ENCODE measurements at regions not wholly inside any gene's neighbourhood (a gene's known extent, or its start where the extent isn't known, plus 50 kb on each side); places are given as distances from the start of the nearest gene placed in this dataset.

DNA sequence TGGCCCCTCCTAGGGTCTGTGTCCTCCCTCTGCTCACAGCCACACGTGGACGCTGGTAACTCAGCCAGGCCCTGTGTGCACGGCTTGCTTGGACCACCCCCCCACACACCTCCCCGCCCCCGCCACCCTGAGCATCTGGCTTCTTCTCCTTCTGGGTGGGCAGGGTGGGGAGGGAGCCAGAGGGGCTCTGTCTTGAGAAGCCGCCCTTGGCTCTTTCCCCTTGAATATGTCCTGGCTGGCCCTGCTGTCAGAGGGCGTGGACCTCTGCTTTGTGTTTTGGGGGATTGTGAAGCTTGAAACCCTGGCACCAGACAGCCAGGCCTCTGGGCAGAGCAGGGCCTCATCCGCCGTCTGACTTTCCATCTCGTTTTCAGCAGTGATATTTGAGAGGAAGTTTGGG lies 72.1 kb downstream of the GLI2 start:
- DNase-seq, result no peak

DNA sequence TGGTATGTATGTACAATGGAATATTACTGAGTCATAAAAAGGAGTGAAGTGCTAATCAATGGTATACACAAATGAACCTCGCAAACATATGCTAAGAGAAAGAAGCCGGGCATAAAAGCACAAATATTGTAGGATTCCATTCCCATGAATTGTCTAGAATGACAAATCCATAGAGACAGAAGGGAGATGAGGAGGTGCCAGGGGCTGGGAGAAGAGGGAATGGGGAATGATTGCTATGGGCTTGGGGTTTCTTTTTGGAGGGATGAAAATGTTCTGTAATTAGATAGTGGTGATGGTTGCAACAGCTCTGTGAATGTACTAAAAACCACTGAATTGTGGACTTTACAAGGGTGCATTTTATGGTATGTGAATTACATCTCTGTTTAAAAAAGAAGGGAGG lies 73.5 kb downstream of the GLI2 start:
- no peak for DNase-seq

- DNase-seq, result no peak
These were observed 74.2 kb downstream of the GLI2 start for GRCh38 chr2:120809609-120810440.

DNA sequence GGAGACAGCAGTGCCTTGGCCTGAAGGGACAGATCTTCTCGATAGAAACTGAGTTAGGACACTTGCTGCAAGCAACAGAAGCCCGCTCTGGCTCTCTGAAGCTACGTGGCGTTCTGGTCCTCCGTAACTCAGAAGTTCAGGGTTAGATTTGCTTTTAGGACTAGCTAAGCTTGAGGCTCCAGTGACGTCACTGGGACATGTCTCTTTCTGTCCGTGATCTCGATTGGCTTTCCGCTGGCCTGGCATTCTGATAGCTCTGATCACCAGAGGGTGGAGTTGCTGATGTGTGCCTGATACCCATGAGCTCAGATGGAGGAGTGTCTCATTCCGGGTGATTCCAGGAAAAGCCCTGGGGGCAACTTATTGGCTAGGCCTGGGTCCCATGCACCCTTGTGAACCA lies 75.0 kb downstream of the GLI2 start:
- no peak for DNase-seq

DNA sequence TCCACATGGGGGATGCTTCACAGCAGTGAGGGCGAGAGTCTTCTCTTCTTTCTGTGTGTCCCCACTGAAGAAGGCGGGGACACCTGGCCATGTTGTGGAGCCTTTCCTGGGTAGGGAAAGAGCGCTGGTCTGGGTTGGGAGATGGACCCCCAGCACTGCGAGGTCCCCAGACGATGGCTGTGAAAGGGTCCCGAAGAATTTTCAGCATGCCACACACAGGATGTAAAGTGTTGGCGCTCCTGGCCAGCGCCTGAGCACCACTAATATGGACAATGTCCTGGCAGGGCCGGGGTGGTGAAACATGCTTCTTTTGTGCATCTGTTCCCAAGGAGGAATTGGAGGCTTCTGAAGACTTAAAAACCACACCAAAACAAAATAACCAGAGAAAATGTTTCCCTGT lies 77.2 kb downstream of the GLI2 start:
- DNase-seq, result no peak

DNA sequence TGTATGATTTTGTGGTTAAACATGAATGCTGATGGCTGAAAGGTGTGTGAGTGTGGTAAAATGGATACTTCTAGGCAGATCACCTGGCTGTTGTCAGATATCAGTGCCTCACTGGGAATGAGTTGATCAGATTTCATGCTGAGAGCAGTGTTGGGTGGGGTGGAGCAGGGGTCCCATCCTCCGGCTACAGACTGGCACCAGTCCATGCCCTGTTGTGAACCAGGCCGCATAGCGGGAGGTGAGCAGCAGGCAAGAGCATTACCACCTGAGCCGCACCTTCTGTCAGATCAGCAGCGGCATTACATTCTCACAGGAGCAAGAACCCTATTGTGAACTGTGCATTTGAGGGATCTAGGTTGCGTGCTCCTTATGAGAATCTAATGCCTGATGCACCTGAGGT lies 78.7 kb downstream of the GLI2 start:
- no peak for DNase-seq

DNA sequence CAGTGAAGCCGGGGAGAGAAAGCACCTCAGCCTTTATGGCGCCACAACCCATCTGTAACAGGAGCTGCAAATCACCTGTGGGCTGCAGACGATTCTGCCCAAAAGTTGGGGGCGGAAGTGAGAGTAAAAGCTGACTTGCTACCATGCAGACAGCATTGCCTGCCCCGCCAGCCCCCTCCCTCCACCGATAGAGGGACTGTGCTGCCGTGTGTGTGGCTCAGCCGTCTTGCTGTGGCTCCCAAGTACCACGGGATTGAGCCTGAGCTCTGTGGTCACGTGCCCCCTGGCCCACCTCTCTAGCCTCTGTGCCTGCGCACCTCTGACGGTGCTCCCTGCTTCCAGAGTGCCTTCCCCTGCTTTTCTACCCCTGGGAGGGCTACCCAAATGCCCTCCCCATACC lies 79.6 kb downstream of the GLI2 start:
- DNase-seq, result no peak

DNA sequence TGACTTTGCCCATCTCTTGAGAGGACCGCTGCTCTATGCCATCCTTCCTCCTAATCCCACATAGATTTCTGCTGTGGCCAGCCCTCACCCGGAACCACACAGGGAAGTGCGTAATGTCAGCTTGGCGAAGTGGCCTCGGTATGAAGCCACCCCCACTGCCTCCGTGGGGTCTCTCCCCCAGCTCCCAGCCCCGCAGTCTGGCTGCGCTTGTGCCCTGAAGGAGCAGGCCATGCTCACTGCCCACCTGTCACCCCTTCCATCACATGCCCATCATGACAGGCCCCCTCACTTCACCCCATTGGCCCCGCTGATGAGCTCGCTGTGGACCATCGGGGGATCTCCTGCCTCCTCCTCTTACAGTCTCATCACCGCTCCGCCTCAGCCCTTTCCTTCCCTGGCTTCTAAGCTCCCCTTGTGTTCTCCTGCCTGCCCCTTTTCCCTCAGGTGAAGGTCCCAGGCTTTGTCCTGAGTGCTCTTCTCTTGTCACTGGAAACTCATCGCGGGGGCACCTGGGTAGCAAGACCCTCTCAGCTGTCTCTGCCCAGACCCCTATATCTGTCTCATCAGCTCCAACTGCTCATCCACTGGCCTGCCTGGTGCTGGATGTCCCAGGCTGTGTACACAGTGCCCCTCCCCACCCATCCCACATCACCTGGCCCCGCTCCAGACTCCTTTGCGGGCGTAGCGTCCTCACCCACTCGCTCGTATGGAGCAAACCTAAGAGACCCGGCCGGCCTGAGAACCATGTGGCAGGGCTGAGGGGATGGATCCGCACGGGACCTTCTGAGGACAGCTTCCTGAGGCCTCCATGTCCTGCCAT lies 81.7 kb downstream of the GLI2 start:
- DNase-seq, result no peak

DNA sequence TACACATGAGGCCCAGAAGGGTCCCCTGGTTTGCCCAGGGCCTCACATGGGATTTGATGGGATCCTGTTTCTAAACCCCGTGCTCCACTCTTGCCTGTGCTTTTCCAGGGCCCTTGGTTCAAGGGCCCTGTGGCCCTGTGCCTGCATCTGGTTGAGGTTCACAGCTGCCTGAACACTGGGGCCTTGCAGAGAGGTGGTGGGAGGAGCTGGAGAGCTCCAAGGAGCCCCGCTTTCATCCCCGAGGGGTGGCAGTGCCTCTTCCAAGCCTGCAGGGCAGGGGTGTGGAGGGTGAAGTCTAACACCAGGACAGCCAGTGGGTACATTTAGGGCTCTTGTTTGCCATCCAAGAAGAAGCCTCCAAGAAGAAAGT lies 82.3 kb downstream of the GLI2 start:
- DNase-seq, result no peak

DNA sequence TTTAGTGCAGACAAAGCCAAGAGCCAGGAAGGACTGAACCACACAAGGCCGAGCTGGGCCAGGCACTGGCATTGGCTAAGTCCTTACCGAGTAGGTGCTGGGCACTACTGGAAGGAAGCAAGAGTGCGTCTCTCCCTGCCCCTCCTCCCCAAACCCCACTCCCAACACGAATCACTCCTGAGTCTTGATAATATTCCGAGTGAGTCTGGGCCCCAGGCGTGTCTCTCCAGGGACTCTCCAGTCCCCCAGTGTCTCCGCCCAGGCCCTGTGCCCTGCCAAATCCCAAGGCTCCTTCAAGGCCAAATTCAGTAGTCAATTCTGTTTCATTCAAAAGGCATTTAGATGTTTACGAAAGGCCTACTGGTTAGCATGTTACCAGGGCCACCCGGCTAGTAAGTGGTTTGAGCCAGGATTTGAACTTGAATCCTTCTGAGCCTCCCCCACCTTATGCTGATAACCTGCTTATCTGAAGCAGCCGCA lies 82.8 kb downstream of the GLI2 start:
- peak in 14 of 51 donors; percentile 10 to 37 (median 26) for DNase-seq

GRCh38 chr2:120819720-120820210 lies 84.1 kb downstream of the GLI2 start:
- DNase-seq, result no peak

DNA sequence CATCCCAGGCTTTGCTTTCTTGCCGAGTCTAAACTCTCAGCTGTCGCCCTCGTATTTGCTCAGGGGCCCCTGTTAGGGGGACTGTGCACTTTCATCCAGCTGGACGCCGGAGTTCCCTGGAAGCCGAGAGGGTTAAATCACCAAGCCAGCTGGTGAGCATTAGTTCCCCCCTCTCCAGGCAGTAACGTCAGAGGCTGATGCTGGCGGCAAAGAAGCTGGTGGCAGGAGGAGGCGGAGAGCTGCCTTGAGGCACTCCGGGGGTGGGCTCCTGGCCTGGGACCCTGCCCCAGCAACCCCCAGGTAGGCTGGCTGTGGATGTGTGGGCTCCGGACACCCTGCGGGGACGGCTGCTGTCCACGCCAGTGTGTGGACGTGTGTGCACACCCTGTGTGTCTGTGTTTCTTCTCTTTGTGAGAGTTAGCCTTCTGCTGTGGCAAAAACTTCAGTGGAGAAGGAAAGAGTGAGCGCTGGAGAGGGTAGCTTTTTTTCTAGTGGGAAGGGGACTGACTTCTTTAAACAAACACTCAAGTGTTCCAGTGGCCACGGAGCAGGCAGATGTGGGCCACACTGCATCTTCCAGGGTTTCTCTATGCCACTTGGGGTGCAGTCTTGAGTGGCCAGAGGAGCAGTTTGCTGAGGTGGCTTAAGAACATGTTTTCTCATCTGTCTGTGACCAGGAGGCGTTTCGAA lies 84.7 kb downstream of the GLI2 start:
- peak in 11 of 51 donors; percentile 12 to 42 (median 29) for DNase-seq

DNA sequence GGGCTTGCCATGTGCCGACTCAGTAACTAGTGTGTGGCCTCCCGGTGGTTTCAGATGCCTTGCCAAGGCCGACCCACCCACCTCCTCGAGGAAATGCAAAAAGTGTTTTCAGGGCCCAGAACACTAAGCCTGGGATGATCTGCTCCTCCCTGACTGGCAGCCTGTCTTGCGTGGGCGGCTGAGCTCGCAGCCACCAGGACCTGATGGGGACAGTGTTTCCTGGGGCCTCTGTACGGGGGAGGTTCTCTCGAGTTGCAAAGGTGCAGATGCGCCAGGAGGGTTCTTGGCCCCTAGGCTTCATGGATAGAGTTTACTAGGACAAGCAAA lies 85.2 kb downstream of the GLI2 start:
- DNase-seq, result peak in 1 of 51 donors; percentile 13

DNA sequence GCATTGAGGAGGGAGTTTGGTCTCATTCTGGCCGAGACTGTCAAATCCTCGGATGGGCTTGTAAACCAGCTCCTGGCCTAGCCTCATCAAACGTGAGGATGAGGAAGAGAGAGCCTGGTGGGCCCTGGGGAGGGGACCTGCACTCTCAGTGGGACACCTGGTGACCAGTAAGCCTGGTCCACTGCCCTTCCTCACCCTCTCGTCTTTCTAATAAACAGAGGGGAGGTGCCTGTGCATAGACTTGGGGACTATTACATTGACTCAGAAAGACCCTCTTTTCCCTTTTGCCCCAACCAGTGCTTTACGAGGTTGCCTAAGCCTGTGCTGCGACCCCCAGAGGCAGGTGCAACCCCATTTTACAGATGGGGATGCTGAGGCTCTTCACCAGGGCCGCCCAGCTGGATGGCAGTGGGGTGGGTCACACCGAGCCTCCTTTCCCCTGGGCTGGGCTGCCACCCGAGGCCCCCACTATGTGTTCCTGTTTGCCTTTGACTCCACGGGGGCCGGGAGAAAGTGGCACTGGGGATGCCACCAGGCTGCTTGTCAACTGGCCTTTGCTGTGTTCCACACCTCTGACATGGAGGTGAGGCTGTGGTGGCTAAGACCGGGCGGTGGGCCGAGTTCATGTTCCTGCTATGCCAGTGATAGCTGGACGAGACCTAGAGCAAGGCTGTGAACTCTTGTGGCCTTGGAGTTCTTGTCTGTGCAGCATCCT lies 85.9 kb downstream of the GLI2 start:
- no peak for DNase-seq

GRCh38 chr2:120822933-120823332 lies 87.3 kb downstream of the GLI2 start:
- DNase-seq, result no peak

DNA sequence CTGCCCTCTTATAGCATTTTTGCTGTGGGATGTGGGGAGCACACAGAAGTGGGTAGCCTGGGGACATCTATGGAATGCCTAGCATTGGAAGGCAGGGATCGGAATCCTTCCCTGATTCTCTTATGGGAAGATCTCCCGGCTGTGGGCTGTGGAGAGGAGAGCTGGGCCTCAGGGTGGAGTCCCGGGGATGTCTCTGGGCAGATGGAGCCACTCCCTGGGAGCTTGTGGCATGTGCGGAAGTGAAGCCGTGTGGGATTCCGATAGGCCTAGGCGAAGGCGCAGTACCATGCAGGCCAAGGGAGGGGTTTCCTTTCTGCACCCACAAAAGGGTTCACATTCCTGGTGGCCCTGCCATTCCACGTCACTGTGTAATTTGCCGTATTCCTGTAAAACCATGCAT lies 87.9 kb downstream of the GLI2 start:
- no peak for DNase-seq

DNA sequence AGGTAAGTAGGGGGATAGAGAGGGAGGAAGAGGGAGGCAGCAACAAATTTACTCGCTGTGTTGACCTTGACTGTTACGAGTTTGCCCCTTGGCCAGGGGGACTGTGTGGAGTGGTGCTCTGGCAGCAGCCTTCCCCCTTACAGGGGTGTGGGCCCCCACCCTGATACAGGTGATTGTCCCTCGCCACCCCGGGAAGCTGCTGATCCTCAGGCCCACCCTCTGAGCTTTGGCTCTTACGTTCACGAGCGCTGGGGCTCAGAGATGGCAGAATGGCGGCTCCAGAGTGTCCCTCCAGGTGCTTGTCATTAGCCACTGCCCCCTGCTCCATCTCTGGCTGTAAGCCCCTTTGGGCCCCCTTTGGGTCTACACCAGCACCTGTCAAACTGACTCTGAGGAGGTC lies 88.6 kb downstream of the GLI2 start:
- DNase-seq, result no peak

DNA sequence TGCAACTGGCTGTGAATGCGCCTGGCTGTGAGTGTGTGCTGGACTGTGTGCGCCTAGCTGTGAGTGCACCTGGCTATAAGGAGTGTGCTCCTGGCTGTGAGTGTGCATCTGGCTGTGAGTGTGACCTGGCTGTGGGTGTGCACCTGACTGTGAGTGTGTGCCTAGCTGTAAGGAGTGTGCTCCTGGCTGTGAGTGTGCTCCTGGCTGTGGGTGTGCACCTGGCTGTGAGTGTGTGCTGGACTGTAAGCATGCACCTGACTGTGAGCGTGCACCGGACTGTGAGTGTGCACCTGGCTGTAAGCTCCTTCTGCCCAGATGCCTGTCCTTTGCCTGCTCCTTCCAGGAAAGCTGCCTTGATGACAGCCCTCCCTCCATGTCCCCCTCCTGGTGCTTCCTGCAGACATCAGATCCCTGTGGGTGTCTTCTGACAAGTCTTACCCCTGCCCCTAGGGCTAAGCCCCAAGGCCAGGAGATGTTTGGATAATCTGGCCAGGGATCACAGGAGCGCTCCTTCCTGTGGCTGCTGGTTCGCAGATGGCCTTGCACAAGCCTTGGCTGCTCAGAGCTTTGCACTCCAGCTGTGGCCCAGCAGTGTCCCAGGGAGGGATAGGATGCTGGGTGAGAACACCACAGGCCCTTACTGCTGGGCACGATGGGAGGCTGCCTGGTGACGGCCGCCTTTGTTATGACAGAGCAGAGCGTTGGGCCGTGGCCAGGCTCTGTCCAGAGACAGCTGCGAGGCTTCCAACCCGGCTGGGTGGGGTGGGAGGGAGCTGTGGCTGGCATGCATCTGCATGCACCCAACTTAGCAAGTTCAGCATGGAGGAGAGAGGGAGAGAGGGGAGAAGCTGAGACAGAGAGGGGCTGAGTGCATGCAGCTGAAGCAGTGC lies 89.9 kb downstream of the GLI2 start:
- DNase-seq, result peak in 43 of 51 donors; percentile 21 to 92 (median 68)

- DNase-seq, result no peak
These were observed 90.6 kb downstream of the GLI2 start for GRCh38 chr2:120826260-120826648.

DNA sequence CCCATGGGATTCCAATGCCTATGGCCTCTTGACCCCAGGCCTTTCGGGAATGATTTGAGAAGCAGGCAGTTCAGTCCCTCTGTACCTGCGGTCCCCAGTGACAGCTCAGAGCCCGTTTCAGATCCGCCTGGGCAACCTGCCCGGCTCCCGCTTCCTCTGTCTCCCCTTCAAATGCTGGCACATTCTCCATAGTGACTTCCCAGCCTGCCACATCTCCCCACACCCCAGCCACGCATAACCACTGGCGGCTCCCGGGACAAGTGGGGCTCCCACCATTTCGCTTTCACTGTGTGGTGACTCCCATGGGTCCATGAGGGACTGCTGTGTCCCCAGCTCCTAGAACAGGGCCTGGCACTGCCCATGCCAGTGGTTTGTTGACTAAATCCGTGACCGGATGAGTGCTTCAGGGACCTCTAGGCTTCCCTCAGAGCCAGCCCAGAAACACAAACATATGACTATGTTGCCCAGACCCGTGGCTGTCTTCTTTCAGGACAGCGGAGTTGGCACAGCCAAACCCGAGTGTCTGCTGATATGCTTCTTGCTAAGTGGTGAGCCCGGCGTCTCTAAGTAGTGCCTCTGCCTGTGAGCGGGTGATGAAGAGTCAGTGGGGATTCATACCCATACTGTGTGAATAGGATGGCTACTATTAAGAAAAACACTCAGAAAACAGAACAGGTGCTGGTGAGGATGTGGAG lies 91.2 kb downstream of the GLI2 start:
- peak in 9 of 51 donors; percentile 10 to 44 (median 17) for DNase-seq
